Peyer's patch (tissue), 4 donors: ENCODE measurements at regions not wholly inside any gene's neighbourhood (a gene's known extent, or its start where the extent isn't known, plus 50 kb on each side); places are given as distances from the start of the nearest gene placed in this dataset.

Experiments used
- POLR2A ChIP-seq, 2 donors: fragments of 450-650 bp; IDR thresholded peaks; one replicate each; pipeline ENCODE4 v1.5.1; 2017; ENCODE audit warnings: antibody characterized with exemption in 2 of 2, mild to moderate bottlenecking in 2 of 2, moderate library complexity in 2 of 2
- TF ChIP-seq, protein P1 (sequence below), 6 experiments: fragments of 450-650 bp in 4 of 6; fragments of 200-600 bp in 2 of 6; sonication (generic) in 1 of 6; IDR thresholded peaks; one replicate each; pipeline ENCODE4 v1.5.1; 2017 to 2019; ENCODE audit warnings: antibody characterized with exemption in 6 of 6, mild to moderate bottlenecking in 3 of 6, moderate library complexity in 1 of 6

DNA sequence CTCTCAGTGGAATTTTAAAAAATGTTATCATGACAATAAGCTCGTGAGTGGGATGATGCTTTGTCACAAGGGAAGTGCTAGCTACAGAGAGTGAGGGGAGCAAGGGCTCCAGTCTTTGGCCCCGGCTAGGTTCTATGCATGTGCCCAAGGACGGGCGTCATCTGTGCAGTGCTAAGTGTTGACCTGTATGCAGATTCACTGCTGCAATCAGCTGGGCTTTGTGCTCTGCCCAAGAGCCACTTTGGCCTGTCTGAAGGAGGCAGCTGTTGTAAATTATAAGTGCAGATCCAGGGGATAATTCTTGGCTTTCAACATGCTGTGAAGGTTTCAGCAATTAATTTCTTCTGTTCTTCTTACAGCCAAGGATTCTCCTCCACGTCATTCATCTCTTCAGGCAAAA is 268.6 kb downstream of the PSAT1 start:
- TF ChIP-seq, protein P1, sequence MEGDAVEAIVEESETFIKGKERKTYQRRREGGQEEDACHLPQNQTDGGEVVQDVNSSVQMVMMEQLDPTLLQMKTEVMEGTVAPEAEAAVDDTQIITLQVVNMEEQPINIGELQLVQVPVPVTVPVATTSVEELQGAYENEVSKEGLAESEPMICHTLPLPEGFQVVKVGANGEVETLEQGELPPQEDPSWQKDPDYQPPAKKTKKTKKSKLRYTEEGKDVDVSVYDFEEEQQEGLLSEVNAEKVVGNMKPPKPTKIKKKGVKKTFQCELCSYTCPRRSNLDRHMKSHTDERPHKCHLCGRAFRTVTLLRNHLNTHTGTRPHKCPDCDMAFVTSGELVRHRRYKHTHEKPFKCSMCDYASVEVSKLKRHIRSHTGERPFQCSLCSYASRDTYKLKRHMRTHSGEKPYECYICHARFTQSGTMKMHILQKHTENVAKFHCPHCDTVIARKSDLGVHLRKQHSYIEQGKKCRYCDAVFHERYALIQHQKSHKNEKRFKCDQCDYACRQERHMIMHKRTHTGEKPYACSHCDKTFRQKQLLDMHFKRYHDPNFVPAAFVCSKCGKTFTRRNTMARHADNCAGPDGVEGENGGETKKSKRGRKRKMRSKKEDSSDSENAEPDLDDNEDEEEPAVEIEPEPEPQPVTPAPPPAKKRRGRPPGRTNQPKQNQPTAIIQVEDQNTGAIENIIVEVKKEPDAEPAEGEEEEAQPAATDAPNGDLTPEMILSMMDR (IDR thresholded peaks at IDR 0.05): no peak
- TF ChIP-seq POLR2A (IDR thresholded peaks at IDR 0.05): no peak
